ENCODE measurements at regions not wholly inside any gene's neighbourhood (a gene's known extent, or its start where the extent isn't known, plus 50 kb on each side); places are given as distances from the start of the nearest gene placed in this dataset.
"Not testable (repeated sequence)": the region's sequence is repeated elsewhere in the genome, so short reads cannot be mapped to it uniquely, and the experiment has no call there.

GRCh38 chr12:95358111-95359083, 115.6 kb upstream of the METAP2 start:
- DNase-seq = no peak

GRCh38 chr12:95365912-95366311, 108.0 kb upstream of the METAP2 start:
- DNase-seq = no peak

- DNase-seq = no peak
Measured at GRCh38 chr12:95368931-95369330, 105.0 kb upstream of the METAP2 start.

GRCh38 chr12:95371571-95371970, 102.4 kb upstream of the METAP2 start:
- no peak for DNase-seq

- DNase-seq = not testable (repeated sequence)
Measured at GRCh38 chr12:95379481-95379880, 94.5 kb upstream of the METAP2 start.

- DNase-seq = not testable (repeated sequence)
Measured at GRCh38 chr12:95380334-95380733, 93.6 kb upstream of the METAP2 start.

GRCh38 chr12:95380997-95381786, 92.8 kb upstream of the METAP2 start:
- DNase-seq = no peak

GRCh38 chr12:95383920-95384319, 90.0 kb upstream of the METAP2 start:
- DNase-seq = not testable (repeated sequence)

GRCh38 chr12:95384785-95385184, 89.2 kb upstream of the METAP2 start:
- no peak for DNase-seq

GRCh38 chr12:95385246-95386035, 88.5 kb upstream of the METAP2 start:
- peak; percentile 17 for DNase-seq

- DNase-seq = no peak
Measured at GRCh38 chr12:95386051-95386450, 87.9 kb upstream of the METAP2 start.

- not testable (repeated sequence) for DNase-seq
Measured at GRCh38 chr12:95388260-95388659, 85.7 kb upstream of the METAP2 start.

GRCh38 chr12:95390192-95390591, 83.8 kb upstream of the METAP2 start:
- DNase-seq = no peak

- no peak for DNase-seq
Measured at GRCh38 chr12:95390932-95391331, 83.0 kb upstream of the METAP2 start.

- DNase-seq = no peak
Measured at GRCh38 chr12:95393191-95393790, 80.7 kb upstream of the METAP2 start.

GRCh38 chr12:95395696-95396095, 78.3 kb upstream of the METAP2 start:
- no peak for DNase-seq

GRCh38 chr12:95396849-95397468, 77.0 kb upstream of the METAP2 start:
- no peak for DNase-seq

- DNase-seq = no peak
Measured at GRCh38 chr12:95397571-95397970, 76.4 kb upstream of the METAP2 start.

- no peak for DNase-seq
Measured at GRCh38 chr12:95402096-95402495, 71.9 kb upstream of the METAP2 start.

- DNase-seq = no peak
Measured at GRCh38 chr12:95408201-95408600, 65.8 kb upstream of the METAP2 start.

- DNase-seq = no peak
Measured at GRCh38 chr12:95411057-95411456, 62.9 kb upstream of the METAP2 start.

- no peak for DNase-seq
Measured at GRCh38 chr12:95411466-95411865, 62.5 kb upstream of the METAP2 start.

Data from NCI-H524 treated with DMSO at 0.1 percent for 48 hours (cell line).